Activated naive CD8-positive, alpha-beta T cell treated with anti-CD3 and anti-CD28 coated beads, Interleukin-2, amount 50 U/mL, for 24 hours (primary cell): ENCODE measurements at regions not wholly inside any gene's neighbourhood (a gene's known extent, or its start where the extent isn't known, plus 50 kb on each side); places are given as distances from the start of the nearest gene placed in this dataset.

Source experiments
- ATAC-seq: fragments of 150-1000 bp; cut with Tn5 transposase; one replicate; pipeline ENCODE4 v1.10.0; 2021
- DNase-seq: peaks from one replicate; pipeline ENCODE4 v3.0.0; 2021
- H3K27ac Mint-ChIP-seq: one replicate; pipeline ENCODE4 v1.8.0; 2021; ENCODE audit warnings: mild to moderate bottlenecking, mixed read lengths
- H3K27me3 Mint-ChIP-seq: one replicate; pipeline ENCODE4 v1.8.0; 2021; ENCODE audit warnings: mixed read lengths
- H3K36me3 Mint-ChIP-seq: one replicate; pipeline ENCODE4 v1.8.0; 2021; ENCODE audit warnings: low read depth, mixed read lengths
- H3K4me1 Mint-ChIP-seq: one replicate; pipeline ENCODE4 v1.8.0; 2021; ENCODE audit warnings: mixed read lengths
- H3K4me3 Mint-ChIP-seq: one replicate; pipeline ENCODE4 v1.8.0; 2021; ENCODE audit warnings: mild to moderate bottlenecking, moderate library complexity, mixed read lengths
- H3K9me3 Mint-ChIP-seq: one replicate; pipeline ENCODE4 v1.8.0; 2021; ENCODE audit warnings: mixed read lengths

GRCh38 chr7:121579639-121580038 lies 183.5 kb upstream of the FAM3C start:
- Mint-ChIP-seq H3K4me1 (no peaks in the 10 kb centered on the region), H3K27me3 (peaks cover 24% of the 10 kb centered on the region), H3K4me3 (no peak overlapping the region), H3K27ac (no peak overlapping the region), H3K36me3 (no peaks in the 10 kb centered on the region), H3K9me3 (no peaks in the 10 kb centered on the region)
- DNase-seq = no peak
- no peak for ATAC-seq

- H3K27me3 Mint-ChIP-seq = peaks cover 30% of the 10 kb centered on the region
- no peaks in the 10 kb centered on the region for H3K36me3 Mint-ChIP-seq
- no peak overlapping the region for H3K27ac Mint-ChIP-seq
- DNase-seq (no peak), ATAC-seq (no peak)
- H3K4me1 Mint-ChIP-seq = no peaks in the 10 kb centered on the region
- no peaks in the 10 kb centered on the region for H3K9me3 Mint-ChIP-seq
- no peak overlapping the region for H3K4me3 Mint-ChIP-seq
Measured at GRCh38 chr7:121578669-121579068, 182.6 kb upstream of the FAM3C start.

- H3K9me3 Mint-ChIP-seq = no peaks in the 10 kb centered on the region
- peaks cover 22% of the 10 kb centered on the region for H3K27me3 Mint-ChIP-seq
- no peak for ATAC-seq
Measured at GRCh38 chr7:121576148-121576917, 180.2 kb upstream of the FAM3C start.

DNA sequence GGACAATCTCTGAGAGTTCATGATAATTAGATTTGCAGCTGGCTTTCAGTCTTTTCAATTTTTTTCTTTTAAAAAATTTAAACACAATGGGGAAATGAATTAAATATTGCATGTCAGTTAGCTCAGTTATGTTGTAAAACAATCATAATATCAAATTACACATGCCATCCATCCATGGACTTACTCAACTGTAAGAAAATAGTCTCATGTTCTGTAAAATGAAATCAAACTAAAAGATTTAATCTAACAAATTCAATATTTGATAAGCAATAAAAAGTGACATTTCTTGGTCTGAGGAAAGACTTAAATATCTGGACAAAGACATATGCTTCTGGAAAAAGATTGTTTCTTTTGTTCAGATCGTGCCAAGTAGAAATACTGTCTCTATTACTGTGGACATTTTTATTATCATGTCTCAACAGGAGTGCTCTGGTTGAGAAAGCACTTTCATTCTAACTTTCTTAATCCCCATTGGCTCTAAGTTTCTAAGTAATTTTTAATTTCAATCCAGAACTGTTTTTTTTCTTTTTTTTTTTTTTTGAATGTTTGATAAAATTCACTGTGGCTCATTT lies 179.2 kb upstream of the FAM3C start:
- DNase-seq (no peak), ATAC-seq (no peak)
- Mint-ChIP-seq H3K27me3 (peaks cover 19% of the 10 kb centered on the region), H3K4me3 (no peak overlapping the region), H3K4me1 (no peaks in the 10 kb centered on the region), H3K36me3 (no peaks in the 10 kb centered on the region), H3K9me3 (no peaks in the 10 kb centered on the region), H3K27ac (no peak overlapping the region)

More at GRCh38 chr7:121576148-121576917, 180.2 kb upstream of the FAM3C start:
- H3K4me1 Mint-ChIP-seq = no peaks in the 10 kb centered on the region
- DNase-seq = no peak
- no peak overlapping the region for H3K4me3 Mint-ChIP-seq
- no peak overlapping the region for H3K27ac Mint-ChIP-seq
- H3K36me3 Mint-ChIP-seq = no peaks in the 10 kb centered on the region

DNA sequence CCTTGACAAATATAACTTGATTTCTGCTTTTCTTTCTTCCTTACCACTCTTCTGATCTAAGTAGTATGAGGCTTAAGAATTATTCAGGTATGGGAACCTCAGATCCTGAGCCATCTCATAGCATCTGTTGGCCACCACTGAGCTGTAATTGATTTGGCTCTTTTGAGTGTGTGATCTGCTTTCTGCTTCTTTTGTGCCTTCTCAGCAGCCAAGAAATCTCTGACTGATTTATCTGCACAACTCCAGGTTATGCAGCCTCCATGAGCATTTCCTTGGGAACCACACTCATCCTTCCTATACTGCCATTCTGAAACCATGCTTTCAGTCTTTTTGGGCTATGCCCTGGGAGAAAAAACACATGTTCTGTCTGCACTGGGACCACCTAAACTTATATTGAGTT lies 178.0 kb upstream of the FAM3C start:
- Mint-ChIP-seq H3K27ac (no peak overlapping the region), H3K4me3 (no peak overlapping the region), H3K27me3 (peaks cover 13% of the 10 kb centered on the region), H3K36me3 (no peaks in the 10 kb centered on the region), H3K9me3 (no peaks in the 10 kb centered on the region), H3K4me1 (no peaks in the 10 kb centered on the region)
- no peak for ATAC-seq
- DNase-seq = no peak

DNA sequence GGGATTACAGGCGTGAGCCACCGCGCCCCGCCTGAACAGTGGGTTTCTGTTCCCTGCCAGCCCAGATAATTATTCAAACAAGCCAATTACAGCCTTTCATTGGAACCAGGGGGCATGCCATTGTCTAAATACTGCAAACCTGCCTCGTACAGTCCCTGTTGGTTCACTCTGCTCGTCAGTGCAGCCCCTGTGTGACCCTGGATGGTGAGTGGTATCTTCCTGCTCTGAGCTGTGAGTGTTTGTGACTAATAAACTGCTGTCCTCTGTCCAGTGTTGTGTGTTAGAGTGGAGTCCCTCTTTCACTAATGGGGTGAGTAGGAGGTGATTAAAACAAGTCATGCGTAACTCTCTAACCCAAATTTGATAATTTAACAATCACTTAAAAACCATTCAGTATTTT lies 176.5 kb upstream of the FAM3C start:
- H3K4me3 Mint-ChIP-seq = no peak overlapping the region
- H3K27me3 Mint-ChIP-seq = peaks cover 17% of the 10 kb centered on the region
- H3K9me3 Mint-ChIP-seq = no peaks in the 10 kb centered on the region
- H3K27ac Mint-ChIP-seq = no peak overlapping the region
- no peaks in the 10 kb centered on the region for H3K36me3 Mint-ChIP-seq
- no peaks in the 10 kb centered on the region for H3K4me1 Mint-ChIP-seq
- DNase-seq (no peak), ATAC-seq (no peak)

- no peak for ATAC-seq
- Mint-ChIP-seq H3K27me3 (peaks cover 12% of the 10 kb centered on the region), H3K4me3 (no peak overlapping the region), H3K36me3 (no peaks in the 10 kb centered on the region), H3K27ac (no peak overlapping the region), H3K9me3 (no peaks in the 10 kb centered on the region), H3K4me1 (no peaks in the 10 kb centered on the region)
- DNase-seq = no peak
Measured at GRCh38 chr7:121570365-121570764, 174.3 kb upstream of the FAM3C start.

- no peaks in the 10 kb centered on the region for H3K36me3 Mint-ChIP-seq
- H3K9me3 Mint-ChIP-seq = no peaks in the 10 kb centered on the region
- H3K4me1 Mint-ChIP-seq = no peaks in the 10 kb centered on the region
- H3K27me3 Mint-ChIP-seq = peaks cover 7% of the 10 kb centered on the region
- DNase-seq (no peak), ATAC-seq (no peak)
- no peak overlapping the region for H3K27ac Mint-ChIP-seq
- no peak overlapping the region for H3K4me3 Mint-ChIP-seq
Measured at GRCh38 chr7:121563177-121563576, 167.1 kb upstream of the FAM3C start.

DNA sequence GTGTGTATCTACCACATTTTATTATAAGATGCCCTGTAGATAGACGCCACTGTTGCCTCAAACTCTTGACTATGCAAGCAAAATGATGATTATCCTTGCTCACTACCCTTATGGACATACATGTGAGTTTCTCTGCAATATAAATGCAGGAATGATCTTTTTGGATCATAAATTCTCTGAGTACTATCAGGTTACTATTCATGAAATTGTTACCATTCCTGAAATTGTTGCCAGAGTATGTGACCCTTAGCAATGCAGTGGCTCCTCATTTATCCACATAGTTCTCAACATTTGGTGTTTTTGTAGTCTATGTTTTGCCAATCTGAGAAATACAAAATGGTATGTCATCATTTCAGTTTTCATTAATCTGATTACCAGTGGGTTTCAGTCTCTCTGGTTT lies 166.2 kb upstream of the FAM3C start:
- ATAC-seq = no peak
- DNase-seq = no peak
- Mint-ChIP-seq H3K36me3 (no peaks in the 10 kb centered on the region), H3K27me3 (peaks cover 7% of the 10 kb centered on the region), H3K4me1 (peaks cover 2% of the 10 kb centered on the region), H3K4me3 (no peak overlapping the region), H3K9me3 (no peaks in the 10 kb centered on the region), H3K27ac (no peak overlapping the region)

- Mint-ChIP-seq H3K4me3 (no peak overlapping the region), H3K27me3 (peaks cover 7% of the 10 kb centered on the region), H3K36me3 (no peaks in the 10 kb centered on the region), H3K27ac (no peak overlapping the region), H3K9me3 (no peaks in the 10 kb centered on the region), H3K4me1 (peaks cover 3% of the 10 kb centered on the region)
- DNase-seq (no peak), ATAC-seq (no peak)
Measured at GRCh38 chr7:121561717-121562116, 165.6 kb upstream of the FAM3C start.

GRCh38 chr7:121560267-121560990 lies 164.3 kb upstream of the FAM3C start:
- Mint-ChIP-seq H3K4me1 (peaks cover 3% of the 10 kb centered on the region), H3K4me3 (no peak overlapping the region), H3K36me3 (no peaks in the 10 kb centered on the region), H3K27ac (no peak overlapping the region), H3K9me3 (no peaks in the 10 kb centered on the region), H3K27me3 (peaks cover 11% of the 10 kb centered on the region)
- ATAC-seq (no peak), DNase-seq (no peak)

GRCh38 chr7:121558288-121558687 lies 162.2 kb upstream of the FAM3C start:
- Mint-ChIP-seq H3K4me3 (no peak overlapping the region), H3K27me3 (peaks cover 8% of the 10 kb centered on the region), H3K36me3 (no peaks in the 10 kb centered on the region), H3K9me3 (no peaks in the 10 kb centered on the region), H3K4me1 (peaks cover 3% of the 10 kb centered on the region), H3K27ac (no peak overlapping the region)
- DNase-seq (no peak), ATAC-seq (no peak)

DNA sequence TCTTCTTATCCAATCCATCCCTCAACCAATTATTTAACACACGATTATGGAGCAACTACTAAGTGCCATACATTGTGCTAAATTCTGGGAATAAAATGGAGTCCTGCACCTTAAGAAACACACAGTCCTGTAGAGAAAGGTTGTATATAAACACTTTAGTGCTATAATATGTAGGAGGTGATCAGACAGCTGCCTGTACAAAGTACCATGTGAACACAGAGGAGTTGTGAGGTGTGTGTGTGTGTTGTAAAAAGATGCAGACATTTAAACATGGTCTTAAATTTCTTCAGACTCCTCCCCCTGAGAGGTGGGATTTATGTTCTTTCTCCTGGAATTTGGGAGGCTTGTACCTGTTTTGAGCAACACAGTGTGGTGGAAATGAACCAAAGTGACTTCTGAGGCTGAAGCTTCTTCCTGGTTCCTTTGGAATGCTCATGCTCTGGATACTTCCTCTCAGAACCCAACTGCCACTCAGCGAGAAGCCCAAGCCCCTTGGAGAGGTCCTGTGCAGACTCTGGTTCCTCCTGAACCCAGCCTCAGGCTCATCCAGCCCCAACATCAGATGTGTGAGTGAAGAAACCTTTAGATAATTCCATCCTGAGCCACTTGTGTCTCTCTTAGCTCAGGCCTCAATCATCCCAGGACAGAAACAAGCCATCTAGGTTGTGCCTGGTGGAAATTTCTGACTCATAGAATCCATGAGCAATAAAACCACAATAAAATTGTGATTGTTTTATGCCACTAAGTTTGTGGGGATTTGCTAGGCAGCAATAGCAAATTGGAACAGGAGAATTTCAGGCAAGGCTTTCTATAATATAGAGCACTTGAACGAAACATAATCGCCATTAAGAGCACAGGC lies 161.2 kb upstream of the FAM3C start:
- H3K9me3 Mint-ChIP-seq = no peaks in the 10 kb centered on the region
- peaks cover 8% of the 10 kb centered on the region for H3K27me3 Mint-ChIP-seq
- H3K27ac Mint-ChIP-seq = peak overlapping the region; percentile 59
- peaks cover 3% of the 10 kb centered on the region for H3K4me1 Mint-ChIP-seq
- no peak overlapping the region for H3K4me3 Mint-ChIP-seq
- peak; percentile 80 for ATAC-seq
- DNase-seq = no peak
- H3K36me3 Mint-ChIP-seq = no peaks in the 10 kb centered on the region

GRCh38 chr7:121555558-121555957 lies 159.4 kb upstream of the FAM3C start:
- Mint-ChIP-seq H3K9me3 (no peaks in the 10 kb centered on the region), H3K4me1 (peaks cover 3% of the 10 kb centered on the region), H3K27ac (no peak overlapping the region), H3K27me3 (peaks cover 6% of the 10 kb centered on the region), H3K36me3 (no peaks in the 10 kb centered on the region), H3K4me3 (no peak overlapping the region)
- no peak for ATAC-seq
- DNase-seq = no peak
